Kidney epithelial cell (primary cell): ENCODE measurements at regions not wholly inside any gene's neighbourhood (a gene's known extent, or its start where the extent isn't known, plus 50 kb on each side); places are given as distances from the start of the nearest gene placed in this dataset.

Experiments
- DNase-seq: peaks from one replicate; pipeline ENCODE4 v3.0.0-alpha.2; 2010; ENCODE audit warnings: low read depth
- H3K27me3 ChIP-seq: 2 replicates; pipeline ENCODE4 v1.6.0; 2011; ENCODE audit warnings: low read length; ENCODE audit not compliant: control insufficient read depth, insufficient read depth
- H3K36me3 ChIP-seq: 2 replicates; pipeline ENCODE4 v1.5.1; 2011; ENCODE audit warnings: low read length; ENCODE audit not compliant: control insufficient read depth, insufficient read depth
- H3K4me3 ChIP-seq: 2 replicates; pipeline ENCODE4 v1.5.1; 2011; ENCODE audit warnings: low read depth, mild to moderate bottlenecking, control low read depth, low read length
- CTCF ChIP-seq: IDR thresholded peaks from 2 replicates; pipeline ENCODE4 v1.5.1; 2011; ENCODE audit warnings: mild to moderate bottlenecking, moderate library complexity, low read length, control low read depth, inconsistent platforms; ENCODE audit not compliant: insufficient read depth, poor library complexity, severe bottlenecking

GRCh38 chr10:3943695-3944257 lies 158.8 kb upstream of the KLF6 start:
- Histone ChIP-seq H3K36me3 (no peaks in the 10 kb centered on the region), H3K4me3 (no peak overlapping the region), H3K27me3 (no peaks in the 10 kb centered on the region)
- no peak for TF ChIP-seq CTCF
- DNase-seq, result no peak

- no peak for TF ChIP-seq CTCF
- no peaks in the 10 kb centered on the region for H3K36me3 ChIP-seq
- no peaks in the 10 kb centered on the region for H3K27me3 ChIP-seq
- H3K4me3 ChIP-seq, result no peak overlapping the region
- no peak for DNase-seq
These were observed 158.0 kb upstream of the KLF6 start for GRCh38 chr10:3942937-3943489.

- no peaks in the 10 kb centered on the region for H3K36me3 ChIP-seq
- H3K4me3 ChIP-seq, result no peak overlapping the region
- no peak for TF ChIP-seq CTCF
- no peaks in the 10 kb centered on the region for H3K27me3 ChIP-seq
- DNase-seq, result no peak
These were observed 156.7 kb upstream of the KLF6 start for GRCh38 chr10:3941676-3942075.

- no peaks in the 10 kb centered on the region for H3K27me3 ChIP-seq
- H3K4me3 ChIP-seq, result no peak overlapping the region
- DNase-seq, result no peak
- H3K36me3 ChIP-seq, result no peaks in the 10 kb centered on the region
- TF ChIP-seq CTCF, result no peak
These were observed 151.5 kb upstream of the KLF6 start for GRCh38 chr10:3936422-3937040.

GRCh38 chr10:3935933-3936359 lies 150.9 kb upstream of the KLF6 start:
- DNase-seq, result no peak
- Histone ChIP-seq H3K27me3 (no peaks in the 10 kb centered on the region), H3K4me3 (no peak overlapping the region), H3K36me3 (no peaks in the 10 kb centered on the region)
- TF ChIP-seq CTCF, result no peak

- no peak for TF ChIP-seq CTCF
- Histone ChIP-seq H3K27me3 (no peaks in the 10 kb centered on the region), H3K4me3 (no peak overlapping the region), H3K36me3 (no peaks in the 10 kb centered on the region)
- no peak for DNase-seq
These were observed 150.1 kb upstream of the KLF6 start for GRCh38 chr10:3935141-3935540.
